GM12891 (cell line): ENCODE measurements at regions not wholly inside any gene's neighbourhood (a gene's known extent, or its start where the extent isn't known, plus 50 kb on each side); places are given as distances from the start of the nearest gene placed in this dataset.
"Not testable (repeated sequence)": the region's sequence is repeated elsewhere in the genome, so short reads cannot be mapped to it uniquely, and the experiment has no call there.

ENCODE experiments used
- DNase-seq: peaks from one replicate; pipeline ENCODE4 v3.0.0; 2011; ENCODE audit warnings: low spot score; ENCODE audit not compliant: insufficient read length
- FAIRE-seq: peaks from 2 replicates; lab custom pipeline; 2011; peaks lifted over from hg19 to GRCh38; lab: Jason Lieb, UNC
- PAX5 ChIP-seq: IDR thresholded peaks from 2 replicates; pipeline ENCODE4 v1.6.1; 2011; ENCODE audit warnings: low read length, moderate library complexity, mild to moderate bottlenecking; ENCODE audit not compliant: insufficient read depth, severe bottlenecking
- POLR2A ChIP-seq: IDR thresholded peaks from 2 replicates; pipeline ENCODE4 v1.6.1; 2011; ENCODE audit warnings: low read depth, low read length, control low read depth
- POLR2AphosphoS5 ChIP-seq: IDR thresholded peaks from 2 replicates; pipeline ENCODE4 v1.6.1; 2011; ENCODE audit warnings: low read depth, low read length, control low read depth
- POU2F2 ChIP-seq: IDR thresholded peaks from 2 replicates; pipeline ENCODE4 v1.6.1; 2011; ENCODE audit warnings: low read depth, mild to moderate bottlenecking, control low read depth, low read length, moderate library complexity
- SPI1 ChIP-seq: IDR thresholded peaks from 2 replicates; pipeline ENCODE4 v1.6.1; 2011; ENCODE audit warnings: low read depth, low read length, control low read depth
- TAF1 ChIP-seq: IDR thresholded peaks from 2 replicates; pipeline ENCODE4 v1.6.1; 2011; ENCODE audit warnings: low read depth, low read length, control low read depth

- no peak for DNase-seq
- TF ChIP-seq SPI1, result no peak
- TF ChIP-seq PAX5, result no peak
- no peak for TF ChIP-seq POLR2AphosphoS5
- TF ChIP-seq POU2F2, result no peak
- FAIRE-seq, result no peak
These were observed 393.3 kb downstream of the EDEM1 start for GRCh38 chr3:5580826-5581225.

- no peak for DNase-seq
- TF ChIP-seq POLR2AphosphoS5 (no peak), POU2F2 (no peak), POLR2A (no peak), PAX5 (no peak), TAF1 (no peak), SPI1 (no peak)
- no peak for FAIRE-seq
These were observed 394.2 kb downstream of the EDEM1 start for GRCh38 chr3:5581743-5582142.

- DNase-seq (no peak), FAIRE-seq (no peak)
- TF ChIP-seq POLR2A, result no peak
- no peak for TF ChIP-seq POLR2AphosphoS5
- no peak for TF ChIP-seq PAX5
- TF ChIP-seq TAF1, result no peak
- no peak for TF ChIP-seq POU2F2
- TF ChIP-seq SPI1, result no peak
These were observed 396.4 kb downstream of the EDEM1 start for GRCh38 chr3:5583920-5584319.

GRCh38 chr3:5585085-5585484 lies 397.6 kb downstream of the EDEM1 start:
- no peak for TF ChIP-seq POU2F2
- TF ChIP-seq PAX5, result no peak
- no peak for TF ChIP-seq SPI1
- TF ChIP-seq POLR2A, result no peak
- TF ChIP-seq TAF1, result no peak
- TF ChIP-seq POLR2AphosphoS5, result no peak
- FAIRE-seq (no peak), DNase-seq (no peak)

GRCh38 chr3:5606884-5607472 lies 419.5 kb downstream of the EDEM1 start:
- TF ChIP-seq TAF1, result no peak
- no peak for TF ChIP-seq POLR2AphosphoS5
- TF ChIP-seq SPI1, result no peak
- no peak for TF ChIP-seq POLR2A
- no peak for TF ChIP-seq PAX5
- no peak for TF ChIP-seq POU2F2
- DNase-seq (no peak), FAIRE-seq (no peak)

- TF ChIP-seq POLR2AphosphoS5, result no peak
- TF ChIP-seq SPI1, result peak; percentile 32
- no peak for DNase-seq
- no peak for FAIRE-seq
These were observed 420.1 kb downstream of the EDEM1 start for GRCh38 chr3:5607581-5607980.

GRCh38 chr3:5608971-5609370 lies 421.5 kb downstream of the EDEM1 start:
- not testable (repeated sequence) for DNase-seq, FAIRE-seq

GRCh38 chr3:5613599-5613998 lies 426.1 kb downstream of the EDEM1 start:
- no peak for FAIRE-seq
- no peak for DNase-seq
- TF ChIP-seq TAF1 (no peak), SPI1 (no peak), POLR2A (no peak), POLR2AphosphoS5 (no peak), PAX5 (no peak), POU2F2 (no peak)

GRCh38 chr3:5616873-5617272 lies 429.4 kb downstream of the EDEM1 start:
- no peak for DNase-seq
- no peak for FAIRE-seq
- TF ChIP-seq PAX5, result no peak
- TF ChIP-seq POLR2AphosphoS5, result no peak
- no peak for TF ChIP-seq POLR2A
- no peak for TF ChIP-seq SPI1
- no peak for TF ChIP-seq TAF1
- no peak for TF ChIP-seq POU2F2

- no peak for TF ChIP-seq TAF1
- no peak for TF ChIP-seq PAX5
- TF ChIP-seq POLR2A, result no peak
- TF ChIP-seq POLR2AphosphoS5, result no peak
- FAIRE-seq (no peak), DNase-seq (no peak)
These were observed 430.7 kb downstream of the EDEM1 start for GRCh38 chr3:5618170-5618569.

GRCh38 chr3:5630406-5630805 lies 442.9 kb downstream of the EDEM1 start:
- no peak for DNase-seq
- FAIRE-seq, result no peak
- TF ChIP-seq POLR2A (no peak), SPI1 (no peak), TAF1 (no peak), POLR2AphosphoS5 (no peak), POU2F2 (no peak), PAX5 (no peak)
